SK-N-SH treated with all-trans-retinoic acid at 6 μM for 48 hours (cell line): ENCODE measurements at regions not wholly inside any gene's neighbourhood (a gene's known extent, or its start where the extent isn't known, plus 50 kb on each side); places are given as distances from the start of the nearest gene placed in this dataset.

Experiments
- ATAC-seq: fragments of 200-7000 bp; cut with Tn5 transposase; 3 replicates; pipeline ENCODE4 v1.9.1; 2020; ENCODE audit warnings: mild to moderate bottlenecking, moderate library complexity
- ARNTL ChIP-seq: fragments of 450-650 bp; formaldehyde crosslinking; IDR thresholded peaks from 2 replicates; pipeline ENCODE4 v1.5.0; 2020; ENCODE audit warnings: low read depth, mild to moderate bottlenecking, moderate library complexity, borderline replicate concordance
- BACH2 ChIP-seq: fragments of 250-450 bp; sonication (Bioruptor Pico); IDR thresholded peaks from 2 replicates; pipeline ENCODE4 v1.9.0; 2021; ENCODE audit warnings: mild to moderate bottlenecking, borderline replicate concordance
- CREB5 ChIP-seq: fragments of 250-450 bp; sonication (Bioruptor Pico); IDR thresholded peaks from 2 replicates; pipeline ENCODE4 v1.5.1; 2020; ENCODE audit warnings: low read depth, mild to moderate bottlenecking, moderate library complexity
- CSDC2 ChIP-seq: fragments of 250-450 bp; sonication (Bioruptor Pico); IDR thresholded peaks from 2 replicates; pipeline ENCODE4 v1.5.0; 2020; ENCODE audit warnings: mild to moderate bottlenecking, moderate library complexity
- GLIS3 ChIP-seq: fragments of 250-450 bp; sonication (Bioruptor Pico); IDR thresholded peaks from 2 replicates; pipeline ENCODE4 v1.5.0; 2020; ENCODE audit warnings: mild to moderate bottlenecking, moderate library complexity
- POU6F1 ChIP-seq: fragments of 250-450 bp; sonication (Bioruptor Pico); IDR thresholded peaks from 2 replicates; pipeline ENCODE4 v1.8.0; 2021; ENCODE audit warnings: low read depth, mild to moderate bottlenecking, moderate library complexity, borderline replicate concordance
- PPARA ChIP-seq: fragments of 250-450 bp; sonication (Bioruptor Pico); IDR thresholded peaks from 2 replicates; pipeline ENCODE4 v1.5.0; 2020; ENCODE audit warnings: mild to moderate bottlenecking, borderline replicate concordance
- RARB ChIP-seq: fragments of 250-450 bp; sonication (Bioruptor Pico); IDR thresholded peaks from 2 replicates; pipeline ENCODE4 v1.8.0; 2021; ENCODE audit warnings: mild to moderate bottlenecking, moderate library complexity
- TCF4 ChIP-seq: fragments of 250-450 bp; sonication (Bioruptor Pico); IDR thresholded peaks from 2 replicates; pipeline ENCODE4 v1.8.0; 2021; ENCODE audit warnings: mild to moderate bottlenecking, moderate library complexity, borderline replicate concordance
- TOX ChIP-seq: fragments of 250-450 bp; sonication (Bioruptor Pico); IDR thresholded peaks from 2 replicates; pipeline ENCODE4 v1.8.0; 2021; ENCODE audit warnings: mild to moderate bottlenecking, moderate library complexity, borderline replicate concordance
- ZC3H10 ChIP-seq: fragments of 250-450 bp; sonication (Bioruptor Pico); IDR thresholded peaks from 2 replicates; pipeline ENCODE4 v1.5.1; 2021; ENCODE audit warnings: mild to moderate bottlenecking, moderate library complexity
- ZFP3 ChIP-seq: fragments of 250-450 bp; sonication (Bioruptor Pico); IDR thresholded peaks from 2 replicates; pipeline ENCODE4 v1.5.0; 2020; ENCODE audit warnings: mild to moderate bottlenecking, moderate library complexity
- ZFP30 ChIP-seq: fragments of 450-650 bp; formaldehyde crosslinking; IDR thresholded peaks from 2 replicates; pipeline ENCODE4 v1.5.0; 2022; ENCODE audit warnings: mild to moderate bottlenecking, moderate library complexity
- ZNF70 ChIP-seq: fragments of 450-650 bp; formaldehyde crosslinking; IDR thresholded peaks from 2 replicates; pipeline ENCODE4 v1.5.0; 2020; ENCODE audit warnings: mild to moderate bottlenecking, moderate library complexity
- ZNF8 ChIP-seq: fragments of 450-650 bp; formaldehyde crosslinking; IDR thresholded peaks from 2 replicates; pipeline ENCODE4 v1.5.0; 2020; ENCODE audit warnings: mild to moderate bottlenecking, moderate library complexity
- TF ChIP-seq, protein P1 (sequence below): fragments of 250-450 bp; sonication (Bioruptor Pico); IDR thresholded peaks from 2 replicates; pipeline ENCODE4 v1.8.0; 2020; ENCODE audit warnings: mild to moderate bottlenecking, moderate library complexity, borderline replicate concordance
- TF ChIP-seq, protein P2 (sequence below): fragments of 250-450 bp; sonication (Bioruptor Pico); IDR thresholded peaks from 2 replicates; pipeline ENCODE4 v1.5.1; 2021; ENCODE audit warnings: mild to moderate bottlenecking, moderate library complexity
- TF ChIP-seq, protein P3 (sequence below): fragments of 250-450 bp; sonication (Bioruptor Pico); IDR thresholded peaks from 2 replicates; pipeline ENCODE4 v1.5.0; 2020; ENCODE audit warnings: mild to moderate bottlenecking, moderate library complexity

DNA sequence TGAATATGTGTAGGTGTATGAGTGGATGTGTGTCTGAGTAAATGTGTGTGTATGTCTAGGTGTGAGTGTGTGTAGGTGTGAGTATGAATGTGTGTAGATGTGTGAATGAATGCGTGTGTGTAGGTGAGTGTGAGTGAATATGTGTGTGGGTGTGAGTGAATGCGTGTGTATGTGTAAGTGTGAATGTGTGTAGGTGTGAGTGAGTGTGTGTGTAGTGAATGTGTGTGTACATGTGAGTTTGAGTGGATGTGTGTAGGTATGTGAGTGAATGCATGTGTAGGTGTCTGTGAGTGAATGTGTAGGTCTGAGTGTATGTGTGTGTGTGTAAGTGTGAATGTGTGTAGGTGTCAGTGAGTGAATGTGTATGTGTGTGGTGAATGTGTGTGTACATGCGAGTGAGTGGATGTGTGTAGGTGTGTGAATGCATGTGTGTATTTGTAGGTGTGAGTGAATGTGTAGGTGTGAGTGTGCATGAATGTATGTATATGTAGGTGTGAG lies 201.0 kb upstream of the ZNF536 start (continued):
- TF ChIP-seq, protein P1, sequence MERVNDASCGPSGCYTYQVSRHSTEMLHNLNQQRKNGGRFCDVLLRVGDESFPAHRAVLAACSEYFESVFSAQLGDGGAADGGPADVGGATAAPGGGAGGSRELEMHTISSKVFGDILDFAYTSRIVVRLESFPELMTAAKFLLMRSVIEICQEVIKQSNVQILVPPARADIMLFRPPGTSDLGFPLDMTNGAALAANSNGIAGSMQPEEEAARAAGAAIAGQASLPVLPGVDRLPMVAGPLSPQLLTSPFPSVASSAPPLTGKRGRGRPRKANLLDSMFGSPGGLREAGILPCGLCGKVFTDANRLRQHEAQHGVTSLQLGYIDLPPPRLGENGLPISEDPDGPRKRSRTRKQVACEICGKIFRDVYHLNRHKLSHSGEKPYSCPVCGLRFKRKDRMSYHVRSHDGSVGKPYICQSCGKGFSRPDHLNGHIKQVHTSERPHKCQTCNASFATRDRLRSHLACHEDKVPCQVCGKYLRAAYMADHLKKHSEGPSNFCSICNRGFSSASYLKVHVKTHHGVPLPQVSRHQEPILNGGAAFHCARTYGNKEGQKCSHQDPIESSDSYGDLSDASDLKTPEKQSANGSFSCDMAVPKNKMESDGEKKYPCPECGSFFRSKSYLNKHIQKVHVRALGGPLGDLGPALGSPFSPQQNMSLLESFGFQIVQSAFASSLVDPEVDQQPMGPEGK, result no peak
- TF ChIP-seq TCF4 (CRISPR knock-in tag), result no peak
- no peak for TF ChIP-seq POU6F1 (CRISPR knock-in tag)

DNA sequence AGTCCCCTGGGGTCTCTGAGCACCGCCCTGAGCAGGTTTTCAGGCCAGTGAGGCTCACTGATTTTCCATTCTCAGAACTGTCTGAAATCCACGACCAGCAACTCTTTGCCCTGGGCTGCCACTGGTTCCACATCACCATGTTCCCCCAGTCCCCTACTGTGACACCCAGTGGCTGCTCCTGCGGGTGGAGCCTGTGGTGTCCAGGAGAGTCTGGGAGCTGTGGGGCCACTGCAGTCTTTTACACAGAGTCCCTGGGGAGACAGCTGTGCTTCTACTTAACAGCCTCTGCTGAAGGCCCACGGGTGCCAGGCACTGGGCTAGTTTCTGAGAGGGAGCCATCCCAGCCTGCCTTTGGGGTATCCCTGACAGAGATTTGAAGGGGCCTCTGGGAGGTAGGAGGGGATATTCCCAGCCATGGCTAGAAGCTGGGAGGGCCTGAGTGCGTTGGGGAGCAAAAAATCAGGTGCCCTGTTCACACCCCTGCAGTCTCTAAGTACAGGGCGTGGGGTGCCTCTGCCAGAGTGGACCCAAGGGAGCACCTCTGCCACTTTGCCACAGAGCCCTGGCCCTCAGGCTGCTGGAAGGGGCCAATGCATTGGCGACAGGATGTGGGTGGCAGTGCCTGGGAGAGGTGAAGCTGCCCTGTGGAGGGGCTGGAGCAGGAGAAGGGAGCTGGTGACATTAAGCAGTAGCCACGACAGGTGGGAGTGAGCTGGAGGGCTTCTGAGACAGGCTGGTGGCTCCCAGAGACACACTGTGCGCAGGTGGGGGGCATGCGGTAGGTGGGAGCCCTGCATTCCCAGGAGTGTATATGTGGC lies 200.2 kb upstream of the ZNF536 start:
- ATAC-seq, result no peak
- TF ChIP-seq ZFP30 (no peak), ZC3H10 (CRISPR knock-in tag) (no peak), BACH2 (CRISPR knock-in tag) (no peak), ARNTL (no peak), ZNF70 (CRISPR knock-in tag) (no peak), ZFP3 (CRISPR knock-in tag) (no peak), GLIS3 (CRISPR knock-in tag) (no peak), TOX (CRISPR knock-in tag) (no peak)
- TF ChIP-seq, protein P1, result no peak

DNA sequence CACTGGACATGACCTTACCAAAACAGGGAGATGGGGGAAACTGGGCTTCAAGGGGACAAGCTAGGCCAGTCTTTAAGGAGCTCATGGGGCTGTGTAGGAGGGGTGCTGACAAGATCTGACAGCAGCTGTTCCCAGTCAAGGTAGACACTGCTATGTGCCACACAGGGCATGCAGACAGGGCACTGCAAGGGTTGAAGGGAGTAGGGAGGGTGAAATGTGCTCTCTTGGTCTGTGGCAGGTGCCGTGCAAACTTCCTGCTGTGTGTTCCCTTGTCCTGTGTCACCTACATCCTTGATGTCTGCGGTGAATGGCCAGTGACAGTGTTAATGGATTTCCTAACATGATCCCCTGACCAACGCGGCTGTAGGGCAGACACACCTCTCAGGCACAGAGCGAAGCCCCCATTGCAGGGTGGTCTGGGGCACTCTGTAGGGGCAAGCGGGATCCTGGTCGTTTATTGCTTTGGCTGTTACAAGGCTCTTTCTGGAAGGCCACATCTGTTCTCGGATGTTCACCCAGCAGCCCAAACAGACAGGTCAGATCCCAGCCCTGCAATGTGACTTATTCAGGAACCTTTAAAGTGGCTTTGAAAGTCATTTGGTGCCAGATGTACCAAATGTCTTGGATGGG lies 199.5 kb upstream of the ZNF536 start:
- no peak for TF ChIP-seq POU6F1 (CRISPR knock-in tag)
- no peak for TF ChIP-seq PPARA (CRISPR knock-in tag)
- no peak for TF ChIP-seq ZFP3 (CRISPR knock-in tag)
- TF ChIP-seq CREB5 (CRISPR knock-in tag), result no peak
- TF ChIP-seq ZC3H10 (CRISPR knock-in tag), result no peak
- no peak for TF ChIP-seq RARB
- no peak for TF ChIP-seq ZFP30
- no peak for TF ChIP-seq ARNTL
- no peak for TF ChIP-seq CSDC2 (CRISPR knock-in tag)
- TF ChIP-seq TCF4 (CRISPR knock-in tag), result no peak
- TF ChIP-seq, protein P2, sequence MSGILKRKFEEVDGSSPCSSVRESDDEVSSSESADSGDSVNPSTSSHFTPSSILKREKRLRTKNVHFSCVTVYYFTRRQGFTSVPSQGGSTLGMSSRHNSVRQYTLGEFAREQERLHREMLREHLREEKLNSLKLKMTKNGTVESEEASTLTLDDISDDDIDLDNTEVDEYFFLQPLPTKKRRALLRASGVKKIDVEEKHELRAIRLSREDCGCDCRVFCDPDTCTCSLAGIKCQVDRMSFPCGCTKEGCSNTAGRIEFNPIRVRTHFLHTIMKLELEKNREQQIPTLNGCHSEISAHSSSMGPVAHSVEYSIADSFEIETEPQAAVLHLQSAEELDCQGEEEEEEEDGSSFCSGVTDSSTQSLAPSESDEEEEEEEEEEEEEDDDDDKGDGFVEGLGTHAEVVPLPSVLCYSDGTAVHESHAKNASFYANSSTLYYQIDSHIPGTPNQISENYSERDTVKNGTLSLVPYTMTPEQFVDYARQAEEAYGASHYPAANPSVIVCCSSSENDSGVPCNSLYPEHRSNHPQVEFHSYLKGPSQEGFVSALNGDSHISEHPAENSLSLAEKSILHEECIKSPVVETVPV (CRISPR knock-in tag), result no peak
- TF ChIP-seq, protein P1, result no peak
- no peak for TF ChIP-seq ZNF70 (CRISPR knock-in tag)
- no peak for TF ChIP-seq ZNF8 (CRISPR knock-in tag)
- TF ChIP-seq, protein P3, sequence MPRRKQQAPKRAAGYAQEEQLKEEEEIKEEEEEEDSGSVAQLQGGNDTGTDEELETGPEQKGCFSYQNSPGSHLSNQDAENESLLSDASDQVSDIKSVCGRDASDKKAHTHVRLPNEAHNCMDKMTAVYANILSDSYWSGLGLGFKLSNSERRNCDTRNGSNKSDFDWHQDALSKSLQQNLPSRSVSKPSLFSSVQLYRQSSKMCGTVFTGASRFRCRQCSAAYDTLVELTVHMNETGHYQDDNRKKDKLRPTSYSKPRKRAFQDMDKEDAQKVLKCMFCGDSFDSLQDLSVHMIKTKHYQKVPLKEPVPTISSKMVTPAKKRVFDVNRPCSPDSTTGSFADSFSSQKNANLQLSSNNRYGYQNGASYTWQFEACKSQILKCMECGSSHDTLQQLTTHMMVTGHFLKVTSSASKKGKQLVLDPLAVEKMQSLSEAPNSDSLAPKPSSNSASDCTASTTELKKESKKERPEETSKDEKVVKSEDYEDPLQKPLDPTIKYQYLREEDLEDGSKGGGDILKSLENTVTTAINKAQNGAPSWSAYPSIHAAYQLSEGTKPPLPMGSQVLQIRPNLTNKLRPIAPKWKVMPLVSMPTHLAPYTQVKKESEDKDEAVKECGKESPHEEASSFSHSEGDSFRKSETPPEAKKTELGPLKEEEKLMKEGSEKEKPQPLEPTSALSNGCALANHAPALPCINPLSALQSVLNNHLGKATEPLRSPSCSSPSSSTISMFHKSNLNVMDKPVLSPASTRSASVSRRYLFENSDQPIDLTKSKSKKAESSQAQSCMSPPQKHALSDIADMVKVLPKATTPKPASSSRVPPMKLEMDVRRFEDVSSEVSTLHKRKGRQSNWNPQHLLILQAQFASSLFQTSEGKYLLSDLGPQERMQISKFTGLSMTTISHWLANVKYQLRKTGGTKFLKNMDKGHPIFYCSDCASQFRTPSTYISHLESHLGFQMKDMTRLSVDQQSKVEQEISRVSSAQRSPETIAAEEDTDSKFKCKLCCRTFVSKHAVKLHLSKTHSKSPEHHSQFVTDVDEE, result no peak
- no peak for ATAC-seq
